Activated CD8-positive, alpha-beta T cell treated with anti-CD3 and anti-CD28 coated beads, Interleukin-2, amount 10 ng/mL, durations not matched to agents 7 days and 5 days (primary cell): ENCODE measurements at regions not wholly inside any gene's neighbourhood (a gene's known extent, or its start where the extent isn't known, plus 50 kb on each side); places are given as distances from the start of the nearest gene placed in this dataset.

ENCODE experiments used
- ATAC-seq: fragments of 150-1000 bp; cut with Tn5 transposase; one replicate; pipeline ENCODE4 v1.10.0; 2021; ENCODE audit warnings: moderate library complexity
- CTCF ChIA-PET: fragments of 350-600 bp; sonication (Branson Sonifier 250); formaldehyde crosslinking; loops from one replicate; lab custom pipeline; 2021; ENCODE audit warnings: antibody characterized with exemption; lab: Charles Lee
- POLR2A ChIA-PET: fragments of 350-600 bp; sonication (Branson Sonifier 250); formaldehyde crosslinking; loops from one replicate; lab custom pipeline; 2021; ENCODE audit warnings: antibody characterized with exemption; lab: Charles Lee
- DNase-seq: peaks from one replicate; pipeline ENCODE4 v3.0.0-alpha.2; 2020
- H3K27ac Mint-ChIP-seq: one replicate; pipeline ENCODE4 v1.8.0; 2021; ENCODE audit warnings: mild to moderate bottlenecking, mixed read lengths
- H3K27me3 Mint-ChIP-seq: one replicate; pipeline ENCODE4 v1.8.0; 2021; ENCODE audit warnings: low read depth, mixed read lengths
- H3K36me3 Mint-ChIP-seq: one replicate; pipeline ENCODE4 v1.8.0; 2021; ENCODE audit warnings: low read depth, mixed read lengths
- H3K4me1 Mint-ChIP-seq: one replicate; pipeline ENCODE4 v1.8.0; 2021; ENCODE audit warnings: low read depth, mixed read lengths
- H3K4me3 Mint-ChIP-seq: one replicate; pipeline ENCODE4 v1.8.0; 2021; ENCODE audit warnings: mild to moderate bottlenecking, mixed read lengths
- H3K9me3 Mint-ChIP-seq: one replicate; pipeline ENCODE4 v1.8.0; 2022; ENCODE audit warnings: mixed read lengths; ENCODE audit not compliant: insufficient read depth

- CTCF ChIA-PET = no interaction called here
- Mint-ChIP-seq H3K4me1 (no peaks in the 10 kb centered on the region), H3K36me3 (no peaks in the 10 kb centered on the region), H3K9me3 (no peaks in the 10 kb centered on the region), H3K27ac (no peak overlapping the region), H3K4me3 (no peak overlapping the region), H3K27me3 (no peaks in the 10 kb centered on the region)
- ATAC-seq = no peak
- POLR2A ChIA-PET = no interaction called here
- DNase-seq = no peak
These were observed 726.0 kb upstream of the ZNF385D start for GRCh38 chr3:22476976-22477375.

DNA sequence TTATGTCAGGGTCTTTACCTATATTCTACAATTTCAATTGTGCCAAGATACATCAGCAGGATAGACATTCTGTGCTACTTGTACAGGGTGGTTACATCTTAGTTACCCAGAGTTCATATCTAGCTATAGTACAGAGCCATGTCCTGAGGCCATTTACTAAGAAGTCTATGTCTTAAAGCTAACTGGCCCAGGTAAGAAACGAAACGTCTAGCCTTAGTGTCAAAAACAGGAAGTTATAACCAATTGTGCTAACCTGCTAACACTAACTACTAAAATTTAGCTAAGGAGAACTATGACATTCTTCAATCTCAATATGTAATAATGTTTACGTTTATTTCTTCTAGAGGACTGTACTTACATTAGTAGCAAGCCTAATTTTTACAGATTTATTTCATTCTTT lies 717.2 kb upstream of the UBE2E2 start:
- no peak overlapping the region for H3K27ac Mint-ChIP-seq
- CTCF ChIA-PET = no interaction called here

DNA sequence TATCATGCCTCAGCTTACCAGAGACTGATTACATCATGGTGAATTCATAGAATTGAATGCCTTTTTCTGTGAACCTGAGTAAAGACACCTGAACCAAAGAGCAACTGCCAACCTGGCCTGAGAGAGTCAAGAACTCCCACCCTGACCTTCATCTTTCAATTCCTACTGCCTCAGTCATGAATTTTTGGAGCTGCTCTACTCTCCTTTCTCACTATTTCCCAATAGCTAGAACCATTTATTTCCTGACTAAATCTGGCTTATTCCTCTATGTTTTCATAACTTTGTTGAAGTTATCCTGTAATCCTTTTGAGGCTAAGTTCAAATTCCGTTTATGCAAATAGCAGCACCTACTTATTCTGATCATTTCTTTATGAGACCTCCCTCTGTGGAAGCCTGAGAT lies 712.4 kb upstream of the UBE2E2 start:
- ChIA-PET CTCF (no interaction called here), POLR2A (no interaction called here)
- no peaks in the 10 kb centered on the region for H3K4me1 Mint-ChIP-seq
- H3K4me3 Mint-ChIP-seq = no peak overlapping the region
- no peak for DNase-seq
- ATAC-seq = no peak
- H3K9me3 Mint-ChIP-seq = no peaks in the 10 kb centered on the region
- no peaks in the 10 kb centered on the region for H3K36me3 Mint-ChIP-seq
- H3K27me3 Mint-ChIP-seq = no peaks in the 10 kb centered on the region
- H3K27ac Mint-ChIP-seq = no peak overlapping the region

More for the DNA sequence above, 717.2 kb upstream of the UBE2E2 start:
- H3K9me3 Mint-ChIP-seq = no peaks in the 10 kb centered on the region
- H3K4me1 Mint-ChIP-seq = no peaks in the 10 kb centered on the region
- ATAC-seq (no peak), DNase-seq (no peak)
- H3K36me3 Mint-ChIP-seq = no peaks in the 10 kb centered on the region
- H3K27me3 Mint-ChIP-seq = no peaks in the 10 kb centered on the region
- POLR2A ChIA-PET = no interaction called here
- no peak overlapping the region for H3K4me3 Mint-ChIP-seq

DNA sequence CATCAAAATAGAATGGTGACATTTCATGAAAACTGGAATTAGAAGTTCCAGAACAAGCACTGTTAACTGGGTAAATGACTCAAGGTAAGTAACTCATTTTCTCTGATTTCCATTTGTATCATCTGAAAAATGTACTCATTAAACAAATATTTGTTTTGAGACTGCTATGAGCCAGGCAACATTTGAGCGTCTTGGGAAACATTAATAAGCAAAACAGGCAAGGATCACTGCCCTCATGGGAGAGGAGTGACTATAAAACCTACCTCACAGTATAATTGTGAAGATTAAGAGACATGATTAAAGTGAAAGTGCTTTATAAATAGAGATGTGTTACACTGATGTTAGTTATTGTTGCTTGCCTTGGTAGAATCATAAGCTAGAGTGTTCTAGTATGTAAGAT lies 711.8 kb upstream of the UBE2E2 start:
- Mint-ChIP-seq H3K36me3 (no peaks in the 10 kb centered on the region), H3K4me3 (no peak overlapping the region), H3K27ac (no peak overlapping the region), H3K27me3 (no peaks in the 10 kb centered on the region), H3K9me3 (no peaks in the 10 kb centered on the region), H3K4me1 (no peaks in the 10 kb centered on the region)
- DNase-seq (no peak), ATAC-seq (no peak)
- CTCF ChIA-PET = no interaction called here
- POLR2A ChIA-PET = no interaction called here

DNA sequence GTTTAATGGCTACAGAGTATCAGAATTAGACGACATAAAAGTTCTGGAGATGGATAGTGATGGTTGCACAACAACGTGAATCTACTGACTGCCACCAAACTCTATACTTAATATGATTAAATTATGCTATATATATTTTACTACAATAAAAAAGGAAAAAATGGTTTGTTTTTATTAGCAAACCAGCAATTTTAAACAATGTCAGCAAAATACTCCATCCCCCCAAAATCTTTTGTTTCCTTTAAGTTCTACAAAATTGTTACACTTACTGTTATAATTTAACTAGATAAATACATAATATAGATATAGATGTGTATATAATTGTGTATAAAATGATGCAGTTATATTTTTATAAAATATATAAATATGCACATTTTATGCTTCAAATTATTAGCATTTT lies 710.8 kb upstream of the UBE2E2 start:
- no peaks in the 10 kb centered on the region for H3K36me3 Mint-ChIP-seq
- POLR2A ChIA-PET = no interaction called here
- no peaks in the 10 kb centered on the region for H3K27me3 Mint-ChIP-seq
- no peaks in the 10 kb centered on the region for H3K9me3 Mint-ChIP-seq
- DNase-seq (no peak), ATAC-seq (no peak)
- H3K4me1 Mint-ChIP-seq = no peaks in the 10 kb centered on the region
- no peak overlapping the region for H3K27ac Mint-ChIP-seq
- no peak overlapping the region for H3K4me3 Mint-ChIP-seq
- CTCF ChIA-PET = no interaction called here

GRCh38 chr3:22495241-22495640 lies 707.9 kb upstream of the UBE2E2 start:
- Mint-ChIP-seq H3K4me3 (no peak overlapping the region), H3K36me3 (no peaks in the 10 kb centered on the region), H3K9me3 (no peaks in the 10 kb centered on the region), H3K27me3 (no peaks in the 10 kb centered on the region), H3K27ac (no peak overlapping the region), H3K4me1 (no peaks in the 10 kb centered on the region)
- CTCF ChIA-PET = no interaction called here
- DNase-seq (no peak), ATAC-seq (no peak)
- POLR2A ChIA-PET = no interaction called here

- CTCF ChIA-PET = no interaction called here
- Mint-ChIP-seq H3K27ac (no peak overlapping the region), H3K36me3 (no peaks in the 10 kb centered on the region), H3K4me3 (no peak overlapping the region), H3K4me1 (no peaks in the 10 kb centered on the region), H3K27me3 (no peaks in the 10 kb centered on the region), H3K9me3 (no peaks in the 10 kb centered on the region)
- DNase-seq (no peak), ATAC-seq (no peak)
- POLR2A ChIA-PET = no interaction called here
These were observed 707.3 kb upstream of the UBE2E2 start for GRCh38 chr3:22495791-22496190.

GRCh38 chr3:22496641-22497040 lies 706.5 kb upstream of the UBE2E2 start:
- no peaks in the 10 kb centered on the region for H3K9me3 Mint-ChIP-seq
- ATAC-seq (no peak), DNase-seq (no peak)
- no peak overlapping the region for H3K27ac Mint-ChIP-seq
- CTCF ChIA-PET = no interaction called here
- H3K4me1 Mint-ChIP-seq = no peaks in the 10 kb centered on the region
- H3K4me3 Mint-ChIP-seq = no peak overlapping the region
- no peaks in the 10 kb centered on the region for H3K27me3 Mint-ChIP-seq
- H3K36me3 Mint-ChIP-seq = no peaks in the 10 kb centered on the region
- POLR2A ChIA-PET = no interaction called here

DNA sequence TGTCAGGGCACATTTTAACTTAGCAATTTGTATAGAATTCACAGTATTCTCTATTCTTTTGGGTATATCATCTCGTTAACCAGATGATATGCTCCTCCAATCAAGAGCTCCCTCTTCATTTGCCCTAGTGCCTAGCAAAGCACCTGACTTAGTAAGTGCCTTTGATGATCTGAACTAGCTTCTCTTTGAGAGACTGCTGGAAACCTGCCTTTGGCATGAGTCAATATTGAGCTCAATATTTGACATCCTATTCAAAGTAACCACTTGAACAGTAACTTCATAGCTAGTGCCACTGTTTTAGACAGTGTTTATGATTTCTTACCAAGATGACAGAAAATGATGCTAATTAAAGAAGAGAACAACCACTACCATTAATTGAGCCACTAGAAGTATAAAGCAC lies 696.3 kb upstream of the UBE2E2 start:
- H3K27ac Mint-ChIP-seq = no peak overlapping the region
- CTCF ChIA-PET = no interaction called here

DNA sequence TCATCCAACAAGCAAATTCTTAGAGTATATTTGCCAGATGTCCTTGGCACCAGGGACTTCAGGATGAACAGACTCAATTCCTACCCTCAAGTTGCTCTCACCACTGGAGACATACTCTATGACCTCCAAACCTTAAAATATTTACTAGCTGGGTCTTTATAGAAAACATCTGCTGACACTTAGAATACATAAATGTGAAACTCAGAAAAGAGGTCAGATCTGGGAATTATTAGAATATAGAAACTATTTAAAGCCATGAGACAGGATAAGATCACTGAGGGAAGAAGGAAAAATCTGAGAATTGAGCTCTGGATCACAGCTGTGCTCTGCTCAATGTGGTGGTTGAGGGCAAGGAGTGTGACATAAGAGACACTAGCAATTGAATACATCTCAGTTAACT lies 695.4 kb upstream of the UBE2E2 start:
- no peak for DNase-seq
- no peaks in the 10 kb centered on the region for H3K9me3 Mint-ChIP-seq
- no peak overlapping the region for H3K27ac Mint-ChIP-seq
- no peaks in the 10 kb centered on the region for H3K27me3 Mint-ChIP-seq
- CTCF ChIA-PET = no interaction called here
- H3K4me3 Mint-ChIP-seq = no peak overlapping the region
- ATAC-seq = no peak
- POLR2A ChIA-PET = no interaction called here
- H3K4me1 Mint-ChIP-seq = no peaks in the 10 kb centered on the region
- H3K36me3 Mint-ChIP-seq = no peaks in the 10 kb centered on the region

More for the DNA sequence above, 696.3 kb upstream of the UBE2E2 start:
- no peak for DNase-seq
- Mint-ChIP-seq H3K9me3 (no peaks in the 10 kb centered on the region), H3K4me3 (no peak overlapping the region), H3K27me3 (no peaks in the 10 kb centered on the region), H3K4me1 (no peaks in the 10 kb centered on the region), H3K36me3 (no peaks in the 10 kb centered on the region)
- no peak for ATAC-seq
- POLR2A ChIA-PET = no interaction called here

DNA sequence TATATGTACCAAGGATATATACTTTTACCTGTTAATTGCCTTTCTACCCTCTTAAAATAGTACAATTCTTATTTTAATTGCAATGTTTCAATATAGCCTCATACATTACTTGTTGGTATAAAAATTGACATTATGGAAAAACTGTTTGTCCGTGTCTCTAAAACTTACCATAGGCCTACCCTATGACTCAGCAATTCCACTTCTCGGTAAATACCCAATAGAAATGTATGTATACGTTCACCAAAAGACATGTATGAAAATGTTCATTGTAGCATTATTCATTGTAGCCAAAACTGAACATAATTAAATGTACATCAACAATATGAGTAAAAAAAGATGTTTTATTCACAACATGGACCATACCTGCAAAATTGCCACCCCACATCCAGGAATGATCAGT lies 679.2 kb upstream of the UBE2E2 start:
- DNase-seq (no peak), ATAC-seq (no peak)
- ChIA-PET CTCF (no interaction called here), POLR2A (no interaction called here)
- H3K4me3 Mint-ChIP-seq = no peak overlapping the region
- no peaks in the 10 kb centered on the region for H3K9me3 Mint-ChIP-seq
- H3K36me3 Mint-ChIP-seq = no peaks in the 10 kb centered on the region
- H3K4me1 Mint-ChIP-seq = no peaks in the 10 kb centered on the region
- H3K27me3 Mint-ChIP-seq = no peaks in the 10 kb centered on the region
- H3K27ac Mint-ChIP-seq = no peak overlapping the region

GRCh38 chr3:22526266-22526837 lies 676.8 kb upstream of the UBE2E2 start:
- CTCF ChIA-PET = no interaction called here
- no peak overlapping the region for H3K4me3 Mint-ChIP-seq
- H3K27me3 Mint-ChIP-seq = no peaks in the 10 kb centered on the region
- peaks cover 5% of the 10 kb centered on the region for H3K9me3 Mint-ChIP-seq
- H3K36me3 Mint-ChIP-seq = no peaks in the 10 kb centered on the region
- DNase-seq (no peak), ATAC-seq (no peak)
- no peak overlapping the region for H3K27ac Mint-ChIP-seq
- no peaks in the 10 kb centered on the region for H3K4me1 Mint-ChIP-seq
- POLR2A ChIA-PET = no interaction called here

DNA sequence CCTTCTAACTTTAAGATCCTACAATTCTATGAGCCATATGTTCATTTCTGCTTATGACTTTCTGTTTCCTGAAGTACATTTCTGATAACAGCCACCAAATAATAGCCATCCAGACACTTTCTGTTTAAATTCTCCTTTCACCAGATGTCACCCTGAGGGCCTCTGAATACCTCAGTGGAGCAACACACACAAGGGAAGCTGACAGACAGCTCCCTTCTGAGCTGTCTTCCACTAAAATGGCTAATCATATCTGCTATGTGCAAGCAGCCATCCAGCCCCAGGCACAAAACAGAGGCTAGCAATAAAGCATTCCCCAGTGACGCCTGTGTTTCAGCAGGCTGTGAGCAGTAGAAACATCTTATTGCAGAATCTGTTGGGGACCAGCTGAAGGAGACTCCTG lies 666.6 kb upstream of the UBE2E2 start:
- ChIA-PET CTCF (no interaction called here), POLR2A (no interaction called here)
- no peak for DNase-seq
- Mint-ChIP-seq H3K9me3 (peaks cover 8% of the 10 kb centered on the region), H3K27me3 (no peaks in the 10 kb centered on the region), H3K27ac (no peak overlapping the region), H3K36me3 (no peaks in the 10 kb centered on the region), H3K4me3 (no peak overlapping the region), H3K4me1 (no peaks in the 10 kb centered on the region)
- no peak for ATAC-seq
